NOMO-1 treated with dmso at 0.1 percent for 144 hours (cell line): ENCODE measurements at regions not wholly inside any gene's neighbourhood (a gene's known extent, or its start where the extent isn't known, plus 50 kb on each side); places are given as distances from the start of the nearest gene placed in this dataset.

ENCODE experiments used
- DNase-seq: peaks from one replicate; lab custom pipeline; 2025; ENCODE audit not compliant: unreplicated experiment; lab: John Stamatoyannopoulos, UW

DNA sequence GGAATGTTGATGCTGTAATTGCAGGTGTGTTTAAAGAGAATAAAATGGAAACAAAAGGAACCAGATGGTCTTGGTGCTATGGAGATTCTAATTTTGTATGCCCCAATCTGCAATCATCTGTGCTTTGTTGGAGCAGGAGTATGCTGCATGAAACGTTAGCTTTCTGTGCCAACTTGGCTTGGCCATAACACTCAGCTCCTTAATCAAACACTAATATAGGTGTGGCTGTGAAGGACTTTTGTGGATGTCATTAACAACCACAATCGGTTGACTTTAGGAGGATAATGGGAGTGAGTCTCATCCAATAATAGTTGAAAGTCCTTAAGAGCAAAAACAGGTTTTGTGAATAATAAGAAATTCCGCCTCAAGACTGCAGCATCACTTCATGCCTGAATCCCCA is 399.2 kb downstream of the NLGN4X start:
- no peak for DNase-seq

DNA sequence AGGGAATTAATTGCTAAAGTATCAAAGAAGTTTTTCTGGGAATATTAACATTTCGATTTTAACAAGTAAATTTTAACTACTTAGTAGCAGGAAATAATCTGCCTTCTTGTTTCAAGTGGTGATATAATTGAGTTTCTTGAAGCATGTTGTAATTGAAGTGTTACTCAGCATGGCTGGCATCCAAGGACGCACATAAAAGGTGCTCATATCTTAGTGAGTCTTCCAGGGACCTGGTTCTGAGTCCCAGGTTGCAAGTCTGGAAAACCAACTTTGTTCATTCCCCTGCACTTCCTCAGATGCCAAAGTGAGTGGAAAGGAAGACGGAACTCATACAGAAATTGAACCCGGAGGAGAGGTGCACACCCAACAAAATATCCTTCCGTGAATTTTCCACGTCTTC is 399.6 kb downstream of the NLGN4X start:
- no peak for DNase-seq

DNA sequence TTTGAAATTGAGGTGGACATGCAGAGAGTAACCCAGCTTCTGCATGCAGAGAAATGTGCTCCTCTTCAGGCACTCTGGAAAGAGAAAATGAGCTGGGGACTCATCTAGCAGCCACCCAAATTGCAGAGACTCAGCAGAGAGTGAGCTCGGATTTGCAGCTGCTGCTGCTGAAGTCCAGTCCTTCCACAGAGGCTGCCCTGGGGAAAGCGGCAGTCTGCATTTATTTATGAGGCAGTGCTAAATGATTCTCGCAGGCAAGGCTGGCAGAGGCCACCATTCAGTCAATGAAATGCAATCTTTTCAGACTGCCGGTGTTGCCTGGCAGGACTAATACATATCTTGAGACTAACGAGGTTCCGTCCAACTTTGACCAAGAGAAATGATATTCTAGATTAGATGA is 404.8 kb downstream of the NLGN4X start:
- DNase-seq, result no peak

DNA sequence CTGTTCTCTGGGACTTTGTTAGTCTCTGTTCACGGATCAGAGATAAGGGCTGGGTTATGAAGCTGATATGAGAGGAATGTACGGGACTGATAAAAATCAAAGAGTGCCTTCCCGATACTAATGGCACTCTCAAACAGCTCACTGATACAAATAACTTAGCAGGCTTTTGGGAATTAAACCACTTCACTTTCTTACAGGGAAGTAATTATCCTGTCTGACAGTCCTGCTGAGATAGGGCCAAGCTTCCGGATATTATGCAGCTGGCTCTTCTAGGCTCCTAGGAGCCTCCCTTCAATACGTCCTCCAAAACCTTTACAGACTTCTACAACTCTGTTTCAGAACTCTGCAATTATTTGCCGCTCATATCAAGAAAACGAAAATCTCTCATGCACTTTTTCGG is 418.0 kb downstream of the NLGN4X start:
- no peak for DNase-seq

DNA sequence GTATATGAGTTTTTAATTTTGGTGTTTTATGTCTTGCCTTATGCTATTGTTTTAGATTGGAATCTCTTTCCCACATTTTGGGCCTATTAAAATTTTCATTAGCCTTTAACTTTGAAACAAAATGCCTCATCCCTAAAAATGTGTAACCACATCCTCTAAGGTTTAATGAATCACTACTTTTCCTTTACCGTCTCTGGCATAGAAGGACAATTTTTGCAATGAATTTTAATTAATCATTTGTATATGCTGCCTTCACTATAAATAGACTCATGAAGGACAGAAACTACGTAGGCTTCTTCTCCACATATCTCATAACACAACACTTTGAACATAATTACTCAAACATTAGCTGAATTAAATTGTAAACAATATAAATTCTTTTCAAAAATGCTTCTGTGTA is 421.5 kb downstream of the NLGN4X start:
- no peak for DNase-seq

DNA sequence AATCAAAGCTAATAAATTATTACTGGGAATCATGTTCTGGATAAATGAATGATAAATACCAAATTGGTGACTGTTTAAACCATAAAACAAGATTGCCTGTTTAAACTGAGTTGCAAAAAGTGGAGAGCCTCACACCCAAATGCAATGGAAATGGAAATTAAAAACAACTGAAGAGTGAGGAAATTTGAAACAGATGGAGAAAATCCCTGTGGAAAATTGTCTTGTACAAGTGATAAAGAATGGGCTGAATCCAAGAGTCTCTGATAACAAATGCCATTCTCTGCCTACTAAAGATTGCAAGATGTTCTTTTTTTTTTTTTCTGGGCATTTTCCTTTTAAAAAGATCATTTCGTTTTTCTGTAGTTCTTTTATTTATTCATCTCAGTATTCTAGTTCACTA is 426.3 kb downstream of the NLGN4X start:
- DNase-seq, result no peak

DNA sequence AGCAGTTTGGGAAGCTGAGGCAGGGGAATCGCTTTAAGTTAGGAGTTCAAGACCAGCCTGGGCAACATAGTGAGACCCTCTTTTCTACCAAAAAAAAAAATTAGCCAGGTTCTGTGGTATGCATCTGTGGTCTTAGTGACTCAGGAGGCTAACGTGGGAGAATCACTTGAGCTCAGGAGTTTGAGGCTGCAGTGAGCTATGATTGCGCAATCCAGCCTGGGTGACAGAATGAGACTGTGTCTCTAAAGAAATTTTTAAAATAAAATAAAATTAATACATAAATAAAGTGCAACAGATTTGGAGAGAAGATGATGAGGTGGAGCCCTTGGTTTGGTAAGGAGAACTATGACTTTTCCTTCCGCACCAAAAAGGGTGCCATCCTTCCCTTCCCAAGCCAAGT is 436.9 kb downstream of the NLGN4X start:
- no peak for DNase-seq

DNA sequence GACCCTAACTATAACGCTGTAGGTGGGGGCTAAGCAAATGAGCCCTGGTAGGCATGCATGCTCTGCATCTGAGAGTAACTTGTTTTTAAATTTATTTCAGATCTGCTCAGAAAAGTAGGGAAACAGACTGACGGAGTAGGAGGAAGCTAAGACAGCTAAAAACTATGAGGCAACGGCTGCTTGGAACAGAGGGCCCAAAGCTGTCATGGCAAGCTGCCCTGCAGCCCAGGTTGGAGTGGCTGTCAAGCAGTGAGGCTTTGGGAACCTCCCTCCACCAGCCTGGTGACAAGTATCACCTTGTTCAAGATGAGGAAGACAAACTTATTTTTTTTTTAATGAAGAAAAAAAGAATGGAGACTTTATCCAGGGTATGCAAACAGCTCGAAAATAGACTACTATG is 439.8 kb downstream of the NLGN4X start:
- no peak for DNase-seq

DNA sequence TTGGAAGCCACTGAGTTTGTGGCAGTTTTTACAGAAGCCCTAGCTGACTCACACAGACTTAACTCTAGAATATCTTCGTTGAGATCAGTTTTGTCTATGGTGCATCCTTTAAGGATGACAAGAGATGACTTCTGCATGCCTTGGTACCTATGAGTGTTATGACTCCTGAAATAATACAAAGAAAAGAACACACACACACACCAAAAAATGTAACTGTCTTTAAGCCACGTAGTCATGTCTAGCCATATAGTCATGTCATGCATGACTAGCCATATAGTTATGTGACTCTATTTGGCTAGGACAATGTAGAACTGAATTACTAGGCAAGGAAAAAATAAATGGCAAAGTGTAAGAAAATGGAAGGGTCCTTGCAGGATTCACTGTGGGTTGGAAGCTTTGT is 447.8 kb downstream of the NLGN4X start:
- DNase-seq, result no peak

DNA sequence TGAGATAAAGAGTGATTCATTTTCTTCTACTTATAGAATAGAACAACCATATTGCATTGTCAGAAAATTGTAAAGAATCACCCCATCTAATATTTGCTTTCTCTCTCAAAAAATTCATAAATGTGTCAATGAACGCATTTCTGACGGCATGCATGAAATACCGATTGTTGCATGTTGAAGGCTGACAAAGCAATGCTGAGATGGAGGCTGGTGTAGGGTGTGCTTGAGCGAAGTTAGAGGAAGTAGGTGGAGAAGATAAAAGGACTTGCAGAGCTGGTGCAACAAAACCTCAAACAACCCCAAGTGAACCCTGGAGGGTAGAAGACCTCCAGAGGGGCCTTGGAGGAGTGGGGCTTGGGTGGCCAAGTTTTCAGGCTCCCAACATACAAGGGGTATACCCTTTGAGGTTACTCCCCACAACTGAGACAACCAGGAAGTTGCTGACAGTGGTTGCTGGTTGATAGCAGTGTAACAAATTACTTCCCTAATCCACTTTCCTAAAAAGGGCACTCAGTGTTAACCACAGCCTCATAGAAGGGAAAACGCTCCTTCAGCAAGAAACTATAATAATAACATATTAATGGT is 452.7 kb downstream of the NLGN4X start:
- DNase-seq, result peak; percentile 95

DNA sequence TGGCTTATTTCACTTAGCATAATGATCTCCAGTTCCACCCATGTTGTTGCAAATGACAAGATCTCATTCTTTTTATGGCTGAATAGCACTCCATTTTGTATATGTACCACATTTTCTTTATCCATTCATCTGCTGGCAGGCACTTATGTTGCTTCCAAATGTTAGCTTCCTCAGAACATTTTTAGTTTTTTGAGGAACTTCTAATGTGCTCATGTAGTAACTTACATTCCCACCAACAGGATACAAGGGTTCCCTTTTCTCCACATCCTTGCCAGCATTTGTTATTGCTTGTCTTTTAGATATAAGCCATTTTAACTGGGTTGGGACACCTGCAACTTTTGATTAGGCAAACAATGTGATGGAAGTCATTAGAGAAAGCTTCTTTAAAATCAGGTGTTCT is 454.2 kb downstream of the NLGN4X start:
- DNase-seq, result no peak

DNA sequence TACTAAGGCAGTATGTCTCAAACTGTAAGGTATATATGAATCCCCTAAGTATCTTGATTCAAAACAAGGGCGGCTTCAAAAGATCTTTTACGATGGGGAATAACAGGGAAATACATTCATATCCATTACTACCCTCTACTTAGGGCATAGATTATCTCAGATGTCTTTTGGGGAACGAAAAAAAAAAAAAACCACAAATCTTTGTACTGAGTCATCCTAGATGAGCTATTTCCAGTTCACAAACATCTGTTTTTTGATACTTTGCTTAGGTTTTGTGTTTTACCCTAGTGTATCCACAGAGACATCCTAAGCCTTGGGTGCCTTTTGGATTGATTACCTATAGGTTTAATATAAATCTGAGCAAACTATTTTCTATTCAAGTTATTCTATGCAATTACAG is 457.2 kb downstream of the NLGN4X start:
- peak; percentile 1 for DNase-seq

DNA sequence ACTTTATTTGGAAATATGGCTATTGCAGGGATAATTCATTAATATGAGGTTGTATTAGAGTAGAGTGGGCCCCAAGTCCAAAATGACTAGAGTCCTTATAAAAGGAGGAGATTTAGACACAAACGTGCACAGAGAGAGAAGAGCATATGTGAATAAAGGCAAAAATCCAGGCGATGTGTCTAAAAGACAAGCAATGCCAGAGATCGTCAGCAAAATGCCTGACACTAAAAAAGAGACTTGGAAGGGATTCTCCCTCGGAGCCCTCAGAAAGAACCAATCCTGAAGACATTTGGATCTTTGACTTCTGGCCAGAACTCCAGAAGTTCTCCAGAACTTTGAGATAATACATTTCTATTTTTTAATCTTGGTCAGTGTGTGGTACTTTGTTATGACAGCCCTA is 472.1 kb downstream of the NLGN4X start:
- no peak for DNase-seq

DNA sequence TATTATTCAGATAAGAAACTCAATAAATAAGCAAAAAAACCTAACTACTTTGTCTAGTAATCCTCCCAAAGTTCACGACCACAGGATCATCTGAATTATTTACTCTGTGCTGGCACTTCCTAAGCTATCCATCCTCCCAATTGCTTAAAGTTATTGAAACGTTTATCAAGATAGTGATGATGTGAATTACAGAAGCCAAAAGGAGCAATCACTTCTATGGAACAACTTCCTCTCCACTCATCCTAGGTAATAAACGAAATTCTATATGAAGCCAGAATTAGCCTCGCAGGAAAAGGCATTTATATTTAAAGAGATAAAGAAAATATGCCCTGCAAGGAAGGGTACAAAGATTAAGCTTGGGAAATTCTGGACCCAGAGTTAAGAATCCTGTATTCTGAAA is 475.4 kb downstream of the NLGN4X start:
- no peak for DNase-seq

DNA sequence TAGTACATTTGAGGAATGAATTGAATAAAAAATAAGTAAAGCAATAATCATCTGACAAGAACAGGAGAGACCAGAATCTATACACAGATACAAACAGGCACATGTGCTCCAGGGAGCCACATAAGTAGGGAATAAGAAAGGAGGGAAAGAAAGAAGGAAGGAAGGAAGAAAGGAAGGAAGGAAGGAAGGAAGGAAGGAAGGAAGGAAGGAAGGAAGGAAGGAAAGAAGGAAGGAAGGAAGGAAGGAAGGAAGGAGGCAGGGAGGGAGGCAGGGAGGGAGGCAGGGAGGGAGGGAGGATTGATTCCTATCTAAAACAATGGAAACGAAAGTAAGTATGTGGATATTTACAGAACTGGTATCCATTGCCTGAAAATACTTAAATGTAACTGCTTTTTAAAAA is 475.8 kb downstream of the NLGN4X start:
- no peak for DNase-seq

DNA sequence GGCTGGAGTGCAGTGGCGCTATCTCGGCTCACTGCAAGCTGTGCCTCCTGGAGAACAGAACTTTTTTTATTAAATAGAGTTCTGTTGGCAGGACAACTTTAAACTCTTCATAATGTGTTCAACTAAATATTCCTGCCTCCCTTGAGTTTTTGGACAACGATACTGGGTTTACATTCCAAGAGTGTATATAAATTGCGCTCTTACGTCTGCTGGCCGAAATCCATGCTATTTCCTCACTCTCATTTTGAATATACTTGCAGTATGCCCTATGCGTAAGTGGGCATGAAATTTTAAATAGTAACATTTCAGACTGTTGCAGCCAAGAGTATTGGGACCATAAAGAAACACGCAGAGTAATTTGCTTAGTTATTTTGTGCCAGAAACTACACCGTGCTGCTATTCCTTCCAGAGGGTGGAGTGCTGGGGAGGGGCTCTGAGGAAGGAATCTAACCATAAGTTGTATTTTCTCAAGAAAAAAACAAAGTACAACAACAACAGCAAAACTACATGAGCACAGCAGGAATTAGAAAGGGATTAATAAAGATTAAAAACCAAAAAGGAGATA is 480.0 kb downstream of the NLGN4X start:
- no peak for DNase-seq

DNA sequence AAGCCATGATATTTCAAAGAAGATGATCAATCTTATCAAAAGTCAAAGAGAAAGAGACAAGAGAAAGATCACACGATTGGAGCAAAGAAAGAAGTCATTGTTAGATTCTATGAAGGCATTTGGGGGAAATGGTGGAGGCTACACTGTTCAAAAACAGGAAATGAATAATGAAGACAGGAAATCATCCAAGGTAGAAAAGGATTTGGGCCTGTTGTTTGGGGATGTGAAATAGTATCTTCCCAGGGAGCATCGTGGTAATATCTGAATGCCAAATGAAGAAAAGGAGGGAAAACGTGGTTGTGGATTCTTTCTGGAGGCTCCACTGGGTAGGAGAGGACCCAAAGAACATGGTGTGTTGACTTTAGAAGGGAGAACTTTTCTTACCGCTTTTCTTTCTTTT is 482.4 kb downstream of the NLGN4X start:
- DNase-seq, result no peak

DNA sequence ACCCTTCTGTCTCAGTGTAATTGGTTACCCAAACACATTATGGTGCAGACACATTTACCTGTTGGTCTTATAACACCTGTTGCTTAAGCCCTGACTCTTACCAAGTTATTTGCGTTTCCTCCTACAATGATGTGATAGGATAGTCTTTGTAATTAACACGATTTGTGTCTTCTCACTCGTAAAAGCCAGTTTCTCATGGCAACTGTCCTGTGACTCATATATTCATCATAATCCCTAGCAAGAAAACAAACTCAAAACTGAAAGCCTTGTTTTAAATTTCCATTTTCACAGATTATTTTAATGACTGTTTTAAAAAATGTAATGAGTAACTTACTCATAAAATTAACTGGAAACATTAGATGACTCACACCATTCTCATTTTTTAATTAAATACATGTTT is 495.2 kb downstream of the NLGN4X start:
- DNase-seq, result no peak

DNA sequence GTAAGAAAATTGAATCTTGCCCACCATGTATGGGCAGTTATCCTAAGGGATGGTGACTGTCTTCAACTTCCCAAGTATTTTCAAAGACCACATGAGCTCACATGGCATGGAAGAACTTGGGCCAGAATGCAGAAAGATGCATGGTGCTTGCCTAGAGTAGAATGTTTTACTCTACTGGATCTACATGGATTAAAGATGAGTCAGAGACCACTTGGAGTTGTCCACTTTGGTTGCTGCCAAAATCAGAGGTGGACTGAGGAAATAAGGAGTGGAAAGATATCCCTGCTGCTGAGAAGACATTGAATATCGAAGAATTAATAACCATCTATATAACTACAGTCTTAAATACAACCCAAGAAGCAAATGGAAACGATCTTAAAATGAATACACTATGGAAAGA is 498.1 kb downstream of the NLGN4X start:
- no peak for DNase-seq

DNA sequence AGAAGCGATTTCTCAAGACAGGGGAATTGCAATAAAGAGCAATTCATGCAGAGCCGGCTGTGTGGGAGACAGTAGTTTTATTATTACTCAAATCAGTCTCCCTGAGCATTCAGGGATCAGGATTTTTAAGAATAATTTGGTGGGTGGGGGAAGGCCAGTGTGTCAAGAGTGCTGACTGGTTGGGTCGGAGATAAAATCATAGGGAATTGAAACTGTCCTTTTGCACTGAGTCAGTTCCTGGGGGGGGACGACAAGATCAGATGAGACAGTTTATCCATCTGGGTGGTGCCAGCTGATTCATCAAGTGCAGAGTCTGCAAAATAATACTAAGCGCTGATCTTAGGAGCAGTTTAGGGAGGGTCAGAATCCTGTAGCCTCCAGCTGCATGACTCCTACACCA is 502.4 kb downstream of the NLGN4X start:
- peak; percentile 21 for DNase-seq

DNA sequence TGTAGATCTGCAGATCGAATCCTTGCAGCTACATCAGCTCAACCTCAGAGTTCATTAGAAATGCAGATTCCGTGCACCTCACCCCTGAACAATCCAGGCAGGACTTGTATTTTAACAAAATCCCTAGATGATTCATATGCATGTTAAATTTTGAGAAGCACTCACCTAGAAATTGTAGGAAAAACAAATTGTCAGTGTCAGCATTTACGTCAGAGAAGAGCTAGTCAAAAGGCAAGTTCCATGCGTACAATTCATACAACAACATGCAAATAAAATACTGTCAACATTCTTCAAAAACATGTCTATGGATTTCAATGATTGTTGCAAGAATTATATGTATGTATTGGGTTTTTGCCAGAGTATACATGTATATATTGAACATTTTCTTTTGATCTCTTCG is 504.5 kb downstream of the NLGN4X start:
- DNase-seq, result no peak

DNA sequence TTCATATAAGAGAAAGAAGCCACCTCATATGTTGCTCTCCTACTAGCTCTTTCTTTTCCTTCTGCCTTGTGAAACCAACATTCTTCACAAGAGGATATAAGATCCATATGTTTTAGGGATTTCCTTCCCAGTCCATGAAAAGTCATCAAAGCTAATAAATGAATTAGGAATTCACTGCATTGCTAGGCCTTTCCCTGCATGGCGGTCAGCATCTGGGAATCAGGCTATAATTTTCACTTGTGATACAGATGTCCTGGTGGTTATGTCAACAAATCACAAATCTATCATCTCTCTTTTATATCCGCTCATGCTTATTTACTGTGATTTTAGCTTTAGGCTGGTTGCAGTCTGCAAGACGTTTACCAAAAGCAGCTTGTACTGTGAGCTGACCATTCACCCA is 510.0 kb downstream of the NLGN4X start:
- DNase-seq, result no peak

DNA sequence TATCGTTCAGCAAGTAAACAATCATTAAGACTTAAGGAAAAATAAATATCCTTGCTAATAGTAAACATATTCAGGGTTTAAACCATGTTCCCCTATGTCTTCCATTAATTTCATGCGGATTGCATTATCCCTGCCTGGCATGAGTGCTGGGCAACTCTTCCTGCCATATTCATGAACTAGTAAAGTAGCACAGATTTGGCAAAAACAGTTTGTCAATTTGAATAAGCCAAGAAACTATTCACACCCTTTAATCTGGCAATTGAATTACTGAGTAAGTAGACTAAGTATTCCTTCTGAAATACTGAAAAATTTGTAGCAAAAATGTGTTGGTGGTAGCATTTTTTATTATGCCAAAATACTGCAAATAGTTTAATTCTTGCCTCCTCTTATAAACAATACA is 512.0 kb downstream of the NLGN4X start:
- no peak for DNase-seq

DNA sequence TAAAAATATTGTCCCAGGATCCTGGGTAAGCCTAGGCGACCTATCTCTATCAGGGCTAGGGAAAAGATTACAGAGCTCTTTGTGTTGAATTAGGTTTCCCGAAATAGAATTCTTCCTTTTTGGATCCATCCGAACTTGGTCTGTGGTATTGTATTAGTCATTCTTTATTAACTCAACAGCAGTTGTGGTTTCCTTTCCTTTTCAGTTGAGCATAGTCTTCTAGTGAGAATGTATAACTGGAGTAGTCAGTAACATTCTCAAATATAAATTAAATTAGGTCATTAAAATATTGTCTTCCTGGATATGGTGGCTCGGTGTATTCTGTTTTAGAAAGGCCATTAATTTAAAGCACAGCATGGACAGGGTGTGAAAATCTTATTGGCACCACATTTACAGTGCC is 520.4 kb downstream of the NLGN4X start:
- DNase-seq, result no peak
